Medulla oblongata (tissue), 1 donor: ENCODE measurements at regions not wholly inside any gene's neighbourhood (a gene's known extent, or its start where the extent isn't known, plus 50 kb on each side); places are given as distances from the start of the nearest gene placed in this dataset.
A peak's percentile ranks its signal among the peaks of the same experiment; 100 is the strongest.

Experiments
- DNase-seq: peaks from one replicate; pipeline ENCODE4 v3.0.0-alpha.2; 2015; ENCODE audit errors: extremely low spot score

GRCh38 chr22:34992672-34993071 lies 73.3 kb upstream of the ISX start:
- no peak for DNase-seq

- DNase-seq = no peak
Measured at GRCh38 chr22:34993548-34993947, 72.4 kb upstream of the ISX start.

GRCh38 chr22:34997633-34998299 lies 68.2 kb upstream of the ISX start:
- DNase-seq = peak; percentile 2

- no peak for DNase-seq
Measured at GRCh38 chr22:34998921-34999320, 67.0 kb upstream of the ISX start.

GRCh38 chr22:35008213-35008612 lies 57.7 kb upstream of the ISX start:
- DNase-seq = no peak

GRCh38 chr22:35010543-35010942 lies 55.4 kb upstream of the ISX start:
- DNase-seq = no peak

GRCh38 chr22:35014812-35015211 lies 51.1 kb upstream of the ISX start:
- no peak for DNase-seq
